Daoy (cell line): ENCODE measurements at regions not wholly inside any gene's neighbourhood (a gene's known extent, or its start where the extent isn't known, plus 50 kb on each side); places are given as distances from the start of the nearest gene placed in this dataset.

Experiments
- DNase-seq: peaks from one replicate; pipeline ENCODE4 v3.0.0-alpha.2; 2015; ENCODE audit warnings: low read depth

DNA sequence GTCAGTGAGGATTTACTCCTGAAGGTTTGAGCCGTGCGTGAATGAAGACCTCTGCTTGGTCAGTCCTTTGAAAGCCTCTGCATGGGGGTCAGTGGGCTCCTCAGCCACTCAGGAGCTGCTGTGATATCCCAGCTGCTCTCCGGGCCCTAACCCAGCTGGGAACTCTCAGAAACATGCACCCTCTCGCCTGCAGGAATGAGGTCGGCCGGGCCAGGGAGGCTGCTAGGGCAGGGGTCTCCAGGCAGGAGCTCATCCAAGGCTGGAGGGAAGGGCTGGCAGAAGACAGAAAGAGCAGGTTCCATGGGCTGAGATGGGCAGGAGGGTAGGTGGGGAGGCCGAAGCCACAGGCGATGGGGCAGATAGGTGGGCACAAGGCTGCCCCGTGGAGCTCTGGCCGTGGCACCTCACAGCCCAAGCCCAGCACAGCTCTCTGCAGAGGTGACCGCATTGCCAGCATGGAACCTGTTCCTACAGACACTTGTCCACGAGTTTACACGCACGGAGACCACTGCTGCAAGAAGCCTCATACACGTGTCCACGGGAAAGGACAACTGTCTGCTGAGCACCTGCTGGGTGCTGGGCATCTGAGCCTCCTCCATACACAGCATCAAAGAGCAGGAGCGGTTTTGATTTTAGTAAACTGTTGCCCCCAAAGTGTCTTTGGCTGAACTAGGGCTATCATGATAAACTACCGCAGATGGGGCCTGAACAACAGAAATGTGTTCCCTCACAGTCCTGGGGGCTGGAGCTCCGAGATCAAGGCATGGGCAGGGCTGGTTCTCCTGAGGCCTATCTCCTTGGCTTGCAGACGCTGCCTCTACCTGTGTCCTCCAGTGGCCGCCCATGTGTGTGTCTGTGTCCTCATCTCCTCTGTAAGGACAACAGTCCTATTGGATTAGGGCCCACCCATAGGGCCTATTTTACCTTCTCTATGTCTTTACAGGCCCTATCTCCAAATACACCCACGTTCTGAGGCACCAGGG, 85.2 kb upstream of the ADAMTS2 start:
- no peak for DNase-seq

DNA sequence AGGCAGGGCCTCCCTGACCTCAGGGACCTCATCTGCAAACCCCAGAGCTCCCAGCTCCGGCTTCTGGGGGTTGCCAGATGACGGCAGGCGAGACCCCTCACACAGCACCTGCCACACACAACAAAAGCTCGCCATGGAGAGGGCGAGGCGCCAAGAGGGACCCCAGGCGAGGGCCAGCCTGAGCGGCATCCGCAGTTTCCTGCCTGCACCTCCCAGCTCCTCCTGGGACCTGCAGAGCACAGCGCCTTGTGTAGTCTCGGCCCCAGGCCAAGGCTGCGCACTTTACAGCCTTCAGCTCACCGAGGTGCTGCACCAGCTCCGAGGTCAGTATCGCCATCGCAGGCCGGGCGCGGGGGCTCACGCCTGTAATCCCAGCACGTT, 82.4 kb upstream of the ADAMTS2 start:
- DNase-seq = no peak

DNA sequence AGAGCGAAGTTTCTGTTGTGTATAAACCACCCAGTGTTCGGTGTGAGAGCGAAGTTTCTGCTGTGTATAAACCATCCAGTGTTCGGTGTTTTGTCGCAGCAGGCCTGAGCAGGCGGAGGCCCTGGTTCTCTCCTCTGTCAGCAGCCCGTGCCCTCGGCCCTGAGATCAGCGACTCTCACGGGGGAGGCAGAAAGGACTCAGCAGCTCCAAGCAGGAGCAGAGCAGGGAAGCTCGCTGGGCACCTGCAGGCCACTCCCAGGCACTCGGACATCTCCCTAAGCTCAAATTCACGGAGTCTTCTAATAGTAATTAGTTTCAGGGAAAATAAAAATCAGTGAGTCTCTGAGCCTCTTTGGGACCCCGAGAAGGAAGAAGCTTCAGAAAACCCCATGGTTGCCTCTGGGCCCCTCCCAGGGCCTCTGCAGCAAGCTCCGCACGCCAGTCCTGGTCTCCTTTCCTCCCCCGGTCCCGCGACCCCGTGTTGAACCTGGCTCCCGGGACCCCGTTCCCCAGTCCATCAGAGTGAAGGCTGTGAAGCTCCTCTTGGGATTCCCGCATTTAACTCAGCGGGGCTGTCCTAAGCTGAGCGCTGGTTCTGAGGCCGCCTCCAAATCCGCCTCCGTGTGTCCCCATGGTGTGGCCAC, 81.9 kb upstream of the ADAMTS2 start:
- no peak for DNase-seq

DNA sequence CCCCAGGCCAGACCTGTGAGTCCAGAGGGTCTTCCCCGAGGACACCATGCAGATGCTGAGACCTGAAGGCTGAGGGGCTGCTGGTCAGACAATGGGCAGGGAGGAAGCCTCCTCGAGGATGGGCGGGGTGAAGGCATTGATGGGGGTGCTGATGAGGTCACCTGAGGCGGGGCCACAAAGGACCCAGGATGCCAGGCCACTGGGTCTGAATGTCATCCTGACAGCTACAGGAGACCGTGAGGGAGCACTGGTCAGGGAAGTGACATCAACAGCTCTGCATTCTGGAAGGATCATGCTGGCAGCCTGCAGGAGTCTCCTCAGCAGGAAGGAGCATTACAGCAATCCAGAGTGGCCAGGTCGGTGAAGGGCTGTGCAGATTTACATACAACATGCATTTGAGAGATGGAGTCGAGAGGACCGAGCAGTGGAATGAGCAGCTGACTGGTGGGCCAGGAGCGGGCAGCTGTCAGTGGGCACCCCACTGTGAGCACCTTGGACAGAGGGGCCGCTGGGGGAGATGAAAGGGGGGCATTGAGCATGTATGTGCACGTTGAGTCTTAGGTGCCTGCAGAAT, 77.7 kb upstream of the ADAMTS2 start:
- DNase-seq = no peak

DNA sequence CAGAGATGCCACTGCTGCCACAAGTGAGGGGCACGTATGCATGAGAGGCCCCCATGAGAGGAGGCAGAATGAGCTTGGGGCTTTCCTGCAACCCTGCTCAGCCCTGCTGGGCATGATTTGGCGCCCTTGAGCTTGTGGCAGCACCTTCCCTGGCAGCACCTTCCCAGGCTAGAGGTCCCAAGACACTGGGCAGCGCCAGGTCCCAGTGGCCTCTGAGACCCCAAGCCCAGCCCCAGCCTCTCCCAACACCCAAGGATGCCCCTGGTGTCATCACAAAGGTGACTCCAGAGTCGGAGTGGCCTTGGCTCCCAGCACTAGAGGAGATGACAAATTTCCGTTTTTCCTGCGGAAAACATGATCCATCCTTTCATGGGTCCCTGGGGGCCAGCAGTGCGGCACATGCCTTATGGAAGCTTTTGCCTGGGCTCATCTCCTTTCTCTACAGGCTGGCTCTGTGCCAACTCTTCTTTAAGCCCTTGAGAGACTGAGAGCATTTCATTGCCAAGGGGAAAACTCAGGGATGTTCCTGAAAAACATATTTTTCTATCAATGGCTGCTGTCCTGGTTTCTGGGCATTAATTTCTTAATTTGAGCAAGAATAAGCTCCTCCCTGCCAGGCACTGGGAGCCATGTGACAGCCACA, 77.1 kb upstream of the ADAMTS2 start:
- DNase-seq = no peak

DNA sequence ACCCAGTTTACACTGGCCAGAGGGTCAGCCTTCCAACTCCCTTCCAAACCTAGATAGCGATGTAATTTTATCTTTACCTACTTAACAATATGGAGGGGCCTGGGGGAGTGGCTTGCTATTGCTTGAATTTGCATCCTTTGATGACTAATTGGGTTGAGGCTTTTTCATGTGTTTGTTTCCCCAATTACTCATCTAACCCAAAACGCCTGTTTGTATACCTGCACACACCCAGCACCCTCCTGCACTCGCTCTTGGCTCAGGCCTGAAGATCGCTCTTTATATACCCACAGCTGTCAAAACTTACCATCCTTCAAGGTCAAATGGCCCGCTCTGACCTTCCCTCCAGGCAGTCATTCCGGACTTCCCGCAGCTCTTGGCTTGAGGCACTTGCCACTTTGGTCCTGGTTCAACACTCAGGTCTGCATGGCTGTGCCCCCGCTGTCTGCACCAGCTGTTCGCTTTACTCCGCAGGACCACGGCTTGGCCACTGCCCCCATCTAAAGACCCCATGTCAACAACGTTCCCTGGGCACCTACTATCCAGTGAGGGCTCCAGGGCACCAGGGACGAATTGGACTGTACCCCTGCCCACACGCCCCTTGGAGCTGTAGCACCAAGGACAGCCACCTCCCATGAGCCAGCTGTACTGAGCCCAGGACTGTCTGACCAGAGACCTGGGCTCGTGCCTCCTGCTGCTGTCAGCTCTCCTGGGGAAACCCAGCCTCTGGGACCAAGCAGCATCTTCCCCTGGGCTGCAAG, 76.1 kb upstream of the ADAMTS2 start:
- DNase-seq = no peak

DNA sequence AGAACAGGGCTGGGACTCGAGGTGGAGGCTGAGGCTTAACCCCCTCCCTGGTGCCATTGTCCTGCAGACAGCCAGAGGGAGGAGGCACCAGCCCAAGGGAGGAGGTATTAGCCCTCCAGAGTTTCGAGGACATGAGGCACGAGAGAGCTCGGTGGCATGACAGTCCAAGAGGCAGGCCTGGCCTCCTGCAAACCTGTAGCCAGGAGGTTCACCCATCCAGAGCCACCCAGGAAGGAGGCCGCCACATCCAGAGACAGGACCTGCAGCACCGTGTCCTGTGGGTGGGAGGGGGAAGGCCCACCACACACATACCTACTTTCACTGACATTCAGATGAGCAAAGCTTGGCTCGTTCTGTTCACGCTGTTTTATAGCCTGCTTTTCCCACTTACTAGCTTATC, 75.2 kb upstream of the ADAMTS2 start:
- DNase-seq = no peak

DNA sequence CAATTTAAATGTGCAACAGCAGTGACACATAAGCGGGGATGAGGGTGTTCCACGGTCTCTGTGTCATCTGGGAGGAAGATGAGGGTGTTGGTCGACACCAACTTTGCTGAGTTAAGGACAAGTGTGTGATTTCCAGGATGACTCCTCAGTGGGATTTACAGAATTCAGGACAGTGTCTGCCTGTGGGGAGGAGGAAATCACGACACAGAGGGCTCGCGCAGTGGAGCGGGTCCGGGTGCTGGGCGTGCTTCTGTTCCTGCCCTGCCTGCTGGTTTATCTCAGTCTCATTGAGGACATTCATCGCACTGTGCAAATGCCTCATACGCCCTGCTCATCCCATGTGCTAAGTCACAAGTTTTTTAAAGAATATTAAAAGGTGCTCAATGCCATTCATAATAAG, 73.7 kb upstream of the ADAMTS2 start:
- no peak for DNase-seq

DNA sequence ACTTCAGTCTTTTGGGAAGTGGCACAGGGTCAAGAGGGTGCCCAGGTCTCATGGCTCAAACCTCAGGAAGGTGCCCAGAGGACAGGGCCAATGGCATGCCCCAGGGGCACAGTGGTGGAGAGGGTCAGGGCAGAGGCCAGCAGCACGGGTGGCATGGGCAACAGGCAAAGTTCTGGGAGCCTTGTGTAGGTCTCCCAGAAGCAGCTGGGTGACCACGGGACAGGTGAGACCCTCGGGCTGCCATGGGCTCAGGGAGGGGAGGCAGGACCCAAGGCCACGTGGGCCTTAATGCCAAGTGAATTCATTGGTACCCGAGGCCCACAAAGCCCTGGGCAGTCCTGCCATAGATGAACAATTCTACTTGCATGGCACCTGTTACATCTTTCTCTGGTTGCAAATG, 72.4 kb upstream of the ADAMTS2 start:
- no peak for DNase-seq

DNA sequence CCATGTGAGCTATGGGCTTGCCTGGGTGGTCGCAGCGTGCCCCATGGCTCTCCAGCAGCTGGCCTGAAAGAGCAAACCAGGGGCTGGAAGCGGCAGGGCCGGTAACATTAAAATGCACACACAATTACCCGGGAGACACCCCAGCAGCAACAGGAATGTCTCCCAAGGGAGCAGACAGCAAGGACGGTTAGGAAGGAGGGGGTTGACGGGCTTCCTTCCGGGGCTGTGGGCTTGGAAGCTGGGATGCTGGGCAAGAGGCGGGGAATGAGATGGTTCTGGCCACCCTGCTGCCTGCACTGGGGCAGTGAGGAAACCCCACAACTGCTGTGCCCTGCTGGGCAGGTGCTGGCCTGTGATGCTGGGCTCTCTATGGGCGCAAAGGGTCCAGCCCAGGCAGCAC, 71.8 kb upstream of the ADAMTS2 start:
- no peak for DNase-seq

DNA sequence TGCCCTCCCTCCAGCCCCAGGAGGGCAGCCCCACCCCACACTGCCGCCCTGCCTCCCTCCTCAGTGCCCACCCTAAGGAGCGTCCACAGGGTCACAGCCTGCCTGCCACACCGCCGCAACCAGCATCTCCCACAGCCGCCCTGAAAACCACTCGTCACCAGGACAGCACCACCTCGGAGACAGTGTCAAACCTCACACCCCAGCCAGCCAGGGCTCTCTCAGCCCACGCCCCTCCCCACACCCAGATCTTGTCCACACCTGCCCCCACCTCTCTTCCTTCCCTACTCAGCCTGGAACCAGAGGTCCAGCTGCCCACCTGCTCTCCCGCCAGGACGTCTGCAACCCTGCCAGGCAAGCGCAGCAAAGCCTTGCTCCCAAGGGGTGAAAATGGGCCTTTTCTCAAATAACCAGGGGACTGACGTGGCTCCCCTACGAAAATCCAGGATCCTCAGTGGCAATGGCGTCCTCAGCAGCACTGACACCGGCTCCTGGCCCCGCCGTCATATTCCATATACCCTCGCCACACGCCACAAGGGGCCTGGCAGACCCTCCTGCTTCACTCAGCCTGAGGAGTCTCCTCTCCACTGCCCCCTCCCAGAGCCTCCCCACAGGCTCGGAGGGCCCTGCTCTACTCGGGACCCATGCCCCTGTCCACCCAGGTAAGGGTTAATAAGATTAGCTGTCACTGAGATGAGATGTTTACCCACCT, 71.0 kb upstream of the ADAMTS2 start:
- no peak for DNase-seq

DNA sequence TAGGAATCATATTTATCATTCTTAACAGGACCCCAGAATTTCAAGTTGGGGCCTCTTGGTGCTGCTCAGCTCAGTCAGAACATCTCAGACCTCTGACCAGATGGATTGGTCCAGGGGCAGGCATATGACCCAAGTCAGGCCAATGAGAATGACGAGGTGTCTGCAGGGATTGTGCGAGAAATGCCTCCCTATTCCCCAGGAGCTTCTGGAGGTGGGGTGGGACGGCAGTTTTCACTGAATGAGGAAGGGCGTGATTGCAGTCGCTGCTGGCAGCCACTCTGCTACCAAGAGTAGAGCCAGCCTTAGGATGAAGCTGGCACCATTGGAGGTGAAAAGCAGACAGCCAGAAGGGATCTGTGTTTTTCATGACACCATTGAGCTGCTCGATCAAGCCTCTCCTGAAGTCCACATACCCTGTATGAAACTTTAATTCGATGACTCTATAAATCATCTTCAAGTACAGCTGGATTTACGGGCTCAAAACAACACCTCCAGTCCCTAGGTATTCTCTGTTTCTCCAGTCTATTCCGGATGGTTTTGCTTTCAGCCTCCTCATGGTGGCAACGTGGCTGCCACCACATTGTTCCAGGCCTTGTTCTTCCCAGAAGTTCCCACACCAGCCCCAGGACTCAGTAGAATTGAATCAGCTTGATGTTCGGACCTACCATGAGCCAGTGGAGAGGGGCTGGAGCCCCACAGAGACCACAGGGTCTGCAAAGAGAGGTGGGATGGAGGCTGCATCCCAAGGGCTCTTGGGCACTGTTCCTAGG, 70.2 kb upstream of the ADAMTS2 start:
- no peak for DNase-seq

DNA sequence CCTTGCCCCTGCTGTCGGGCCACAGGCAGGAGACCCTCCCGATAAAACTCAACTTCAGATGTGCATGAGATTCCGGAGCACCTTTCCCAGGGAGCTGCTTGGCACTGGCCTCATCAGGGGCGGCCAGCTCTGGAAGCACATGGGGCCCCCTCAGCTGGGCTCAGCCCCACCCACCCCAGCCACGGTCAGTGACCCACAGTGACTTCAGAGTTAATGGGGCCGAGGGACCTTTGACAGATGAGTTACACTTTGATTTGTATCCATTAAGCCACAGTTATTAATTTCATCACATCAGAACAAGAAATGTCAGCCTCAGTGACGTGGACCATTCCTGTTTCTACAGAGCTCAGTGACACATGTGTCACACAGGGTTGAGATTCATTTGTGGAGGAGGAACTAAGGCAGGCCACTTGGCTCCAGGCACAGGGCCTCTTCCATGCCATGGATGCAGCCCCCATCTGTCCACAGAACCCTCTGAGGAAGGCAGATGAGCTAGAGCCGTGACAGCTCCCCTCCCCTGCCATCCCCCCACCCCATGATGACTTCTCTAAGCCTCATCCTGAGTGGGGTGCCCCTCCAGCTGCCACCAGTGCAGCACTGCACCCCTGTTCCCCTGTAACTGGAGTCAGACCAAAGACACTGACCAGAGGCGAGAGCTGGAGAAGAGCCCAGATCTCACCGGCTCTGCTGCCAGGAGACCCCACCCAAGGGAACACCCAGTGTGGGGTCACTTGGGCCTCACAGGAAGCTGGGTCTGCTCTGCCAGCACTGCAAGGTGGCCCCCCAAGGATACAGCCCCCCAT, 69.4 kb upstream of the ADAMTS2 start:
- no peak for DNase-seq

DNA sequence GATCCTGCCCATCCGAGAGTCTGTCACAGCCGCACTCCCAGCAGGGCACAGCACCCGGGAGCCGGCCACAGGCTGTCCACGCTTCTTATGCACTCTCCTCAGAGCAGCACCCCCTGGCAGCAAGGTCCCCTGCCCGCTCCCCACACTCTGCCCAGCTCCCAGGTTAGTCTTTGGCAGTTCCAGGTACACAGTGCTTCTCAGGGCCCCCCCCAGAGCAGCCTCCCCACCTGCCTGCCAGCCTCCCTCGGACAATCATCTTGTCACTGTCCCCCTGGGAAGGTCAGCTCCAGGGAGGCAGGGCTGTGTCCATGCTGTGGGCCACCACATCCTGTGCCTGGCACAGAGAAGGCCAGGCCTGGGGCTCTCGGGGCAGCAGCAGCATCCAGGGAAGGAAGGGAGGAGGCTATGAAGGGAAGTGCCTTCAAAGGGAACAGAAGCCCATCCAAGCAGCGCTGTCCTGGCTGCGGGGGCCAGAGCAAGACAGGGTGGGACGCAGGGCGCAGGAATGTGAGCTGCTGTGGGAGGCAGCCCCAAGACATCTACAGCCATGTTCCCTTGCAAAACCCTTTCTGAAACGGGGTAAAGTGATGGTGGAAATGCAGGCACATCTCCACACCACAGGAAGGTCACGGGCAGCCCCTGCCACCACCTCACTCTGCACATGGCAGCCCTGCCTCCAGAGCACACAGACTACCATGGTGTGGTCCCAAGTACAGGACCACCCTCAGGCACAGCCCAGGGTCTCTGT, 68.6 kb upstream of the ADAMTS2 start:
- DNase-seq = no peak

DNA sequence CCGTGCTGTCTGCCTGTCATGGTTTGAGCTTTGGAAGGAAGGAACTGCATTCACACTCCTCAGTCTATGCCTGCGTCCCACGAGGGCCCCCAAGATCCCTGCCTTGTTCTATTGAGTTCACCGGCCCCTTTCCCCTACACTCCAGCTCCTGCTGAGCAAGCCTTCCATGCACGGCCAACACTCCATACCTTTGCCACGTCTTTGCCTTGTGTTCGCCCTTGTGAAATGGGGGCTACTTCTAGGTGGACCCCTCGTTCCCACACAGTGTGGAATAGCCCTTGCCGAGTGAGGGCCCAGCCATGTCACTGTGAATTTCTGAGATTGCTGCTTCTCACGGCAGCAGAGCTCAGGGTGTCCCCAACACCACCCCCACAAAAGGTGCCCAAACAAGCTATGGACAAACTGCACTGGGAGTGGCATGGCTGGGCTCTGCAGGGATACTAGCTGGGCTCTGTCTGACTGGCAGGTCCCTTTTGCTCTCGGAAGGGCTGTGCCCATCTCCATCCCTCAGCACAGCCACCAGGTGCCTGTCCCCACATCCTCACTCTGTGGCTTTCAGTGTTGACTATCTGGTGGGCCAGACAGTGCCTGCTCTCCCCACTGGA, 67.9 kb upstream of the ADAMTS2 start:
- no peak for DNase-seq

DNA sequence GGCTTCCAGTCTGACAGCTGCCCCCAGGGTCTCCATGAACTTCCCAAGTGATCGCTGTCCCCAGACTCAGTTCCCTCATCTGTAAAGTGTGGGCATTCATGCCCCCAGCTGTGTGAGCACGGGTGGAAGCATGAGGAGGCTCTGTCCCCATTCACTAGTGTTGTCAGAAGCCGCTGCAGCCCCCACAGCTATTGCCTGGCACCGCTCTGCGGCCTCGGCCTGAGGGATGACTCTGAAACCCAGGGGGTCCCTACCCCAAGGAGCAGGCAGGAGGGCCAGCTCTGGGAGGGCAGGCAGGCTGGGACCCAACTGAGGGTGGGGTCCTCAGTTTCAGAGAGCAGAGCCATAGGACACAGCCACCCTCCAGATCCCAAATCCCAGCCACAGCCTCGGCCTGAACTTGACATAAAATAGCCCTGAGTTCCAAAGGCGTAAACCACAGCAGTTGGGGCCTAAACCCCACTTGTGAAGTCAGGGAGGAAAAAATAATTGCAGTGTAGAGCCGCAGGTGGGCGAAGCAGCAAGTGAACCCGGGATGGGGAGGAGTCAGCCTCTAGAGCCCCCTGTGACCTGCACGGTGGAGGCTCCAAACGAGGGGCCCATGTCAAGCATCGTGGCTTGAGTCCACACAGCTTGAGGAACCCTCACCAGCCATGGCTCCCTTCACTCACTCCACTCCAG, 66.0 kb upstream of the ADAMTS2 start:
- no peak for DNase-seq

DNA sequence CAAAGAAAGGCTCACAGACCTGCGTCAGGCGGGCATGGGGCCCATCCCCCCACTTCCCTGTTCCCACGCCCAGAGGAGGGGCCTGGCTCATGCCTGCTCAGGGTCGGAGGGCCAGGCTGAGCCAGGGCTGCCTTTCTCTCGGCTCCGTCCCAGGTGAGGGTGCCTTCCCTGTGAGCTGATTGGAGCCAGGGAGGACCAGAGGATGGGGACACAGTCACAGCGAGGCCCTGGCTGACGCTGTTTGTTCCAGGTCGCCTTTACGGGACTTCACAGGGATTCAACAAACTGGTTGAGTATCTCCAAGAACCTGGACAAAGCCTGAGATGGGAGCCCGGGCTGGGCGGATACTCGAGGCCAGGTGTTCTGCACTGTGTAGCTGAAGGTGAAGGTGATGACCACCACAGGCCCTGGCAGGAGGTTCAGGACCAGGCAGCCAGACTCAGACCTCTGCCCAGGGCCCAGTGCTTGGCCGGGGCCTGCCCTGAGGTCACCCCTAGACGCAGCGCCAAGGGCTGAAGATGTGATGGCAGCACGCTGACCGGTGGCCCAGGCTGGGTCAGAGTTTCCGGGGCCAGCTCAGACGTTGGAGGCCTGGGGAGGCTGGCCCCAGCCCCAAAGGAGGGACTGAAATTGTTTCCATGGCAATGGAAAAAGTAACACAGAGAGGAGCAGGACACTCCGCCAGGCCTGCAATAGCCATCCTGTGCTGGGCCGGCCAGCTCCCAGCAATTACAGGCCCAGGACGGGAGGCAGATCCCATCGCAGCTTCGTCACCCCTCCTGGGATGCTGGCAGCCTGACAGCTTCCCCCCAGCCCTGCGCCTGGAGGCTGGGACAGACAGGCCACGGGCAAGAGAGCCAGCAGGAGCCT, 65.3 kb upstream of the ADAMTS2 start:
- no peak for DNase-seq
